SK-N-SH treated with all-trans-retinoic acid at 6 μM for 48 hours (cell line): ENCODE measurements at regions not wholly inside any gene's neighbourhood (a gene's known extent, or its start where the extent isn't known, plus 50 kb on each side); places are given as distances from the start of the nearest gene placed in this dataset.

Experiments
- ATAC-seq: fragments of 200-7000 bp; cut with Tn5 transposase; 3 replicates; pipeline ENCODE4 v1.9.1; 2020; ENCODE audit warnings: mild to moderate bottlenecking, moderate library complexity
- ARNTL ChIP-seq: fragments of 450-650 bp; formaldehyde crosslinking; IDR thresholded peaks from 2 replicates; pipeline ENCODE4 v1.5.0; 2020; ENCODE audit warnings: low read depth, mild to moderate bottlenecking, moderate library complexity, borderline replicate concordance
- BACH2 ChIP-seq: fragments of 250-450 bp; sonication (Bioruptor Pico); IDR thresholded peaks from 2 replicates; pipeline ENCODE4 v1.9.0; 2021; ENCODE audit warnings: mild to moderate bottlenecking, borderline replicate concordance
- CREB5 ChIP-seq: fragments of 250-450 bp; sonication (Bioruptor Pico); IDR thresholded peaks from 2 replicates; pipeline ENCODE4 v1.5.1; 2020; ENCODE audit warnings: low read depth, mild to moderate bottlenecking, moderate library complexity
- CSDC2 ChIP-seq: fragments of 250-450 bp; sonication (Bioruptor Pico); IDR thresholded peaks from 2 replicates; pipeline ENCODE4 v1.5.0; 2020; ENCODE audit warnings: mild to moderate bottlenecking, moderate library complexity
- CSRNP3 ChIP-seq: fragments of 250-450 bp; sonication (Bioruptor Pico); IDR thresholded peaks from 2 replicates; pipeline ENCODE4 v1.5.1; 2021; ENCODE audit warnings: mild to moderate bottlenecking, moderate library complexity
- GLIS3 ChIP-seq: fragments of 250-450 bp; sonication (Bioruptor Pico); IDR thresholded peaks from 2 replicates; pipeline ENCODE4 v1.5.0; 2020; ENCODE audit warnings: mild to moderate bottlenecking, moderate library complexity
- ISL1 ChIP-seq: fragments of 250-450 bp; sonication (Bioruptor Pico); IDR thresholded peaks from 2 replicates; pipeline ENCODE4 v2.1.2; 2022; ENCODE audit warnings: mild to moderate bottlenecking, moderate library complexity
- OSR1 ChIP-seq: fragments of 250-450 bp; sonication (Bioruptor Pico); IDR thresholded peaks from 2 replicates; pipeline ENCODE4 v1.8.0; 2022; ENCODE audit warnings: moderate library complexity, mild to moderate bottlenecking, inconsistent platforms
- PATZ1 ChIP-seq: fragments of 250-450 bp; sonication (Bioruptor Pico); IDR thresholded peaks from 2 replicates; pipeline ENCODE4 v1.8.0; 2020; ENCODE audit warnings: mild to moderate bottlenecking, moderate library complexity, borderline replicate concordance
- POU6F1 ChIP-seq: fragments of 250-450 bp; sonication (Bioruptor Pico); IDR thresholded peaks from 2 replicates; pipeline ENCODE4 v1.8.0; 2021; ENCODE audit warnings: low read depth, mild to moderate bottlenecking, moderate library complexity, borderline replicate concordance
- RARB ChIP-seq: fragments of 250-450 bp; sonication (Bioruptor Pico); IDR thresholded peaks from 2 replicates; pipeline ENCODE4 v1.8.0; 2021; ENCODE audit warnings: mild to moderate bottlenecking, moderate library complexity
- SNAI2 ChIP-seq: fragments of 250-450 bp; sonication (Bioruptor Pico); IDR thresholded peaks from 2 replicates; pipeline ENCODE4 v1.5.0; 2020; ENCODE audit warnings: mild to moderate bottlenecking, moderate library complexity
- TCF4 ChIP-seq: fragments of 250-450 bp; sonication (Bioruptor Pico); IDR thresholded peaks from 2 replicates; pipeline ENCODE4 v1.8.0; 2021; ENCODE audit warnings: mild to moderate bottlenecking, moderate library complexity, borderline replicate concordance
- TSHZ2 ChIP-seq: fragments of 250-450 bp; sonication (Bioruptor Pico); IDR thresholded peaks from 2 replicates; pipeline ENCODE4 v1.5.0; 2020; ENCODE audit warnings: mild to moderate bottlenecking, moderate library complexity
- ZC3H10 ChIP-seq: fragments of 250-450 bp; sonication (Bioruptor Pico); IDR thresholded peaks from 2 replicates; pipeline ENCODE4 v1.5.1; 2021; ENCODE audit warnings: mild to moderate bottlenecking, moderate library complexity
- ZFP30 ChIP-seq: fragments of 450-650 bp; formaldehyde crosslinking; IDR thresholded peaks from 2 replicates; pipeline ENCODE4 v1.5.0; 2022; ENCODE audit warnings: mild to moderate bottlenecking, moderate library complexity
- ZNF70 ChIP-seq: fragments of 450-650 bp; formaldehyde crosslinking; IDR thresholded peaks from 2 replicates; pipeline ENCODE4 v1.5.0; 2020; ENCODE audit warnings: mild to moderate bottlenecking, moderate library complexity
- ZNF8 ChIP-seq: fragments of 450-650 bp; formaldehyde crosslinking; IDR thresholded peaks from 2 replicates; pipeline ENCODE4 v1.5.0; 2020; ENCODE audit warnings: mild to moderate bottlenecking, moderate library complexity

GRCh38 chr9:78985084-78985738, 586.6 kb upstream of the TLE4 start:
- peak; percentile 75 for ATAC-seq
- TF ChIP-seq ZNF8, result no peak
- no peak for TF ChIP-seq ARNTL
- TF ChIP-seq POU6F1 (CRISPR knock-in tag), result no peak
- no peak for TF ChIP-seq CSRNP3 (CRISPR knock-in tag)
- TF ChIP-seq ISL1, result no peak
- no peak for TF ChIP-seq BACH2 (CRISPR knock-in tag)
- TF ChIP-seq, all 23 proteins: peak for 0

GRCh38 chr9:78986446-78986845, 585.3 kb upstream of the TLE4 start:
- TF ChIP-seq GLIS3 (CRISPR knock-in tag) (no peak), SNAI2 (CRISPR knock-in tag) (no peak), ZNF70 (CRISPR knock-in tag) (no peak), CSRNP3 (CRISPR knock-in tag) (no peak), TSHZ2 (CRISPR knock-in tag) (no peak), ISL1 (peak; percentile 99), CREB5 (CRISPR knock-in tag) (no peak), PATZ1 (CRISPR knock-in tag) (peak; percentile 42; the same call in 1 of the 2 replicates)
- no peak; the same call in 2 of the 3 replicates for ATAC-seq

- ATAC-seq, result no peak
- TF ChIP-seq POU6F1 (CRISPR knock-in tag) (no peak), PATZ1 (CRISPR knock-in tag) (no peak), ZC3H10 (CRISPR knock-in tag) (no peak), SNAI2 (CRISPR knock-in tag) (no peak), OSR1 (CRISPR knock-in tag) (no peak), TCF4 (no peak), BACH2 (CRISPR knock-in tag) (no peak), GLIS3 (CRISPR knock-in tag) (no peak), ZNF8 (no peak), CSDC2 (CRISPR knock-in tag) (no peak), ZFP30 (CRISPR knock-in tag) (no peak), RARB (CRISPR knock-in tag) (no peak)
Measured at GRCh38 chr9:78989031-78989658, 582.6 kb upstream of the TLE4 start.
